ENCODE measurements at regions not wholly inside any gene's neighbourhood (a gene's known extent, or its start where the extent isn't known, plus 50 kb on each side); places are given as distances from the start of the nearest gene placed in this dataset.

DNA sequence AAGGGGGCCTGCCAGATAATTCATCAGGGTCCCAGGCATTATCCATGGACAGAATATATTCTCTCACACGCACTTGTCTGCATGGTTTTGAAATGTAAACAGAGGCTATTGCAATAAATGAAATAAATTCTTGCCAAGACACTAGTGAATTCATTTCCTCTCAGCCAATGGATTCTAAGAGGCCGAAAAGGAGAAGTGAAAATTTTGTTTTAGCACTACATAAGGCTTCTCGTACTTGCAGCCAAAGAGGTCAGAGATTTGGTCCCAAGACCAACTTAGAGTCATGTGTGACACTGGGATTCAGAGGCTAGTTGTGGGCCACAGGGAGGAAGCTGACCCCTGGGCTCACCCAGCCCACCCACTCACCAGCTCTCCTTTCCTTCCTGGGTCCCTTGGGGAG, 184.1 kb upstream of the GLI2 start:
- H3K27ac ChIP-seq: peak overlapping the region; percentile 58 to 84
- no peaks in the 10 kb centered on the region for H3K27me3 ChIP-seq
- TF ChIP-seq POLR2A (IDR thresholded peaks at IDR 0.05): no peak
- no peak for TF ChIP-seq POLR2AphosphoS5 (IDR thresholded peaks at IDR 0.05)
- TF ChIP-seq, protein P1, sequence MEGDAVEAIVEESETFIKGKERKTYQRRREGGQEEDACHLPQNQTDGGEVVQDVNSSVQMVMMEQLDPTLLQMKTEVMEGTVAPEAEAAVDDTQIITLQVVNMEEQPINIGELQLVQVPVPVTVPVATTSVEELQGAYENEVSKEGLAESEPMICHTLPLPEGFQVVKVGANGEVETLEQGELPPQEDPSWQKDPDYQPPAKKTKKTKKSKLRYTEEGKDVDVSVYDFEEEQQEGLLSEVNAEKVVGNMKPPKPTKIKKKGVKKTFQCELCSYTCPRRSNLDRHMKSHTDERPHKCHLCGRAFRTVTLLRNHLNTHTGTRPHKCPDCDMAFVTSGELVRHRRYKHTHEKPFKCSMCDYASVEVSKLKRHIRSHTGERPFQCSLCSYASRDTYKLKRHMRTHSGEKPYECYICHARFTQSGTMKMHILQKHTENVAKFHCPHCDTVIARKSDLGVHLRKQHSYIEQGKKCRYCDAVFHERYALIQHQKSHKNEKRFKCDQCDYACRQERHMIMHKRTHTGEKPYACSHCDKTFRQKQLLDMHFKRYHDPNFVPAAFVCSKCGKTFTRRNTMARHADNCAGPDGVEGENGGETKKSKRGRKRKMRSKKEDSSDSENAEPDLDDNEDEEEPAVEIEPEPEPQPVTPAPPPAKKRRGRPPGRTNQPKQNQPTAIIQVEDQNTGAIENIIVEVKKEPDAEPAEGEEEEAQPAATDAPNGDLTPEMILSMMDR (IDR thresholded peaks at IDR 0.05): no peak
- DNase-seq (ENCODE audit: low spot score in 2 of 2): no peak
- H3K9me3 ChIP-seq: no peaks in the 10 kb centered on the region
- H3K4me3 ChIP-seq: peak overlapping the region in 1 of 3 donors; percentile 44
- H3K4me1 ChIP-seq: peaks cover 4 to 7% of the 10 kb centered on the region in 2 donors
- no peaks in the 10 kb centered on the region for H3K36me3 ChIP-seq
- intact Hi-C loops (cut with DNase I; ENCODE audit: low total_unique reads): loop anchor here (5.0 kb wide), 1 partner anchor 579 kb away; no protein-coding TSS in a partner anchor

DNA sequence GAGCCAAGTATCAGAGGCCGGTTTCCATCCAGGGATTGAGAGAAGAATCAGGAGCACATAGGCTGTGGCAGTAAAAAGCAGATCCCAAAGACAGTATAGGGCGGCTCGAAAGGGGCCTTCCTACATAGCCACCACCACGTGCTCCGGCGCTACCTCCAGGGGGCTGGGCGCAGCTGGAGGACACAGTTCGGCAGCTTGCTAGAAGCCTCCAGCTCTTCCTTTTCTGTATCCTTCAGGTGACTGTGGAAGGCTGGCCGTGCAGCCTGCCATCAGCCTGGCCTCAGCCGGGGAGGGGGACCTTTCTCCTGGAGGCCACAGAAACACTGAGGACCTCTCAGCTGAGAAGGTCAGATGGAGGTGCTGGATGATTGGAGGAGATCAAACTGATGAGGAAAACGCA, 183.6 kb upstream of the GLI2 start:
- DNase-seq (ENCODE audit: low spot score in 2 of 2): no peak
- TF ChIP-seq POLR2AphosphoS5 (IDR thresholded peaks at IDR 0.05) (no peak), POLR2A (IDR thresholded peaks at IDR 0.05) (no peak)
- TF ChIP-seq, protein P1 (IDR thresholded peaks at IDR 0.05): no peak
- H3K4me1 ChIP-seq: peaks cover 4 to 7% of the 10 kb centered on the region in 2 donors
- no peaks in the 10 kb centered on the region for H3K27me3 ChIP-seq
- intact Hi-C loops (cut with DNase I; ENCODE audit: low total_unique reads): loop anchor here (5.0 kb wide), 1 partner anchor 580 kb away; no protein-coding TSS in a partner anchor
- peak overlapping the region; percentile 58 to 84 for H3K27ac ChIP-seq
- H3K36me3 ChIP-seq: no peaks in the 10 kb centered on the region
- no peaks in the 10 kb centered on the region for H3K9me3 ChIP-seq
- peak overlapping the region in 1 of 3 donors; percentile 44 for H3K4me3 ChIP-seq

DNA sequence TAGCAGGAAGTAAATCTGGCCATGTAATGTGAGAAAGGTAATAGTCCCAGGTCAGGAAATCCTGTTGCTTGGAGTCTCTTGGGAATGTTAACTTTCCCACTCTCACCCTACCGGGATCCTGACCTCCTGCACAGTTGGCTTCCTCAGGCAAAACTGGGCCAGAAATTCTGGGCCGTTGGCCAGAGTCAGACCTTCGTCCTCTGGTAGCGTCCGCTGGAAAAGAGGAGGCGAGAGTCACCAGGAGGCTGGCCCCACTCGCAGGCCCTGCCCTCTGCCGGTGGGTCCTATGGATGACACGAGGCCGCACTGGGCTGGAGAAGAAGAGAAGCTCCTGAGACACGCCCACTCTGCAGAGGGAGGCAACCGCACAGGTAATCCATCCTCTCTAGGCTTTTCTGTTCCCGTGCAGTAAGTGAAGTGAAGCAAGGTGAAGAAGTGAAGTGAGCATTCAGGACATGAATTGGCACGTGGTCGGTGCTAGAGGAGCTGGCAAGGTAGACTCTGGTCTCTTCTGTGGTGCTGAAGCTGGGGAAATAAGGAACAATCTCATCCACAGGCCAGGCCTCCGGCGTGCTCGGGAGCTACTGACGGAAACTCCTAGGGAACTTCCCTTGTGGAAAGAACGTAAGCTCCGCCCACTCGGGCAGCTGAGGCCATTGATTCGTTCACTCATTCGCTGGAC, 182.7 kb upstream of the GLI2 start:
- H3K9me3 ChIP-seq: no peaks in the 10 kb centered on the region
- no peak for TF ChIP-seq POLR2A (IDR thresholded peaks at IDR 0.05)
- peak in 2 of 3 donors; percentile 63 to 73 for TF ChIP-seq POLR2AphosphoS5 (IDR thresholded peaks at IDR 0.05)
- TF ChIP-seq, protein P1 (IDR thresholded peaks at IDR 0.05): peak; percentile 60 to 83 (median 79)
- intact Hi-C loops (cut with DNase I; ENCODE audit: low total_unique reads): loop anchor here (5.0 kb wide), 1 partner anchor 581 kb away; no protein-coding TSS in a partner anchor
- H3K36me3 ChIP-seq: no peaks in the 10 kb centered on the region
- H3K27ac ChIP-seq: peak overlapping the region; percentile 58 to 84
- no peaks in the 10 kb centered on the region for H3K27me3 ChIP-seq
- peak overlapping the region in 2 of 3 donors; percentile 17 to 44 for H3K4me3 ChIP-seq
- DNase-seq (ENCODE audit: low spot score in 2 of 2): peak; percentile 91 to 94
- H3K4me1 ChIP-seq: peaks cover 4 to 7% of the 10 kb centered on the region in 2 donors

DNA sequence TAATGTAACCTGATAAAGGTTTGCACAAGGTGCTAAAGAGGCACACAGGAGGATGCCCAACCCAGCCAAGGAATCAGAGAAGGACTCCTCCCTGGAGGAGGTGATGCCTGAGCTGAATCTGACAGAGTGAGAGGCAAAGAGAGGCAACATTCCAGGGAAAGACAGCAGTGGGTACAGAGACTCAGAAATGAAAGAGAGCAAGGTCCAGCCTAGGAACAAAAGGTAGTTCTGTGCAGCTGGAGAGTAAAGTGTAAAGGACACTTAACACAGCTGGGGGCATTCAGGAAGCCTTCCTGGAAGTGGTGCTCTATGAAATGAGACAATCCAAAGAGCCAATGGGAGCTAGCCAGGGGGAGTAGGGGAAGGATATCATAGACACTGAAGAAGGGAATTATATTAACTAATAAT, 181.0 kb upstream of the GLI2 start:
- no peak overlapping the region for H3K27ac ChIP-seq
- no peak overlapping the region for H3K4me3 ChIP-seq
- TF ChIP-seq, protein P1 (IDR thresholded peaks at IDR 0.05): no peak
- TF ChIP-seq POLR2AphosphoS5 (IDR thresholded peaks at IDR 0.05): no peak
- TF ChIP-seq POLR2A (IDR thresholded peaks at IDR 0.05): no peak
- H3K9me3 ChIP-seq: no peaks in the 10 kb centered on the region
- no peaks in the 10 kb centered on the region for H3K36me3 ChIP-seq
- no peak for DNase-seq (ENCODE audit: low spot score in 2 of 2)
- H3K27me3 ChIP-seq: no peaks in the 10 kb centered on the region
- H3K4me1 ChIP-seq: peaks cover 4 to 7% of the 10 kb centered on the region in 2 donors
- intact Hi-C loops (cut with DNase I; ENCODE audit: low total_unique reads): loop anchor here (5.0 kb wide), 1 partner anchor 582 kb away; no protein-coding TSS in a partner anchor

DNA sequence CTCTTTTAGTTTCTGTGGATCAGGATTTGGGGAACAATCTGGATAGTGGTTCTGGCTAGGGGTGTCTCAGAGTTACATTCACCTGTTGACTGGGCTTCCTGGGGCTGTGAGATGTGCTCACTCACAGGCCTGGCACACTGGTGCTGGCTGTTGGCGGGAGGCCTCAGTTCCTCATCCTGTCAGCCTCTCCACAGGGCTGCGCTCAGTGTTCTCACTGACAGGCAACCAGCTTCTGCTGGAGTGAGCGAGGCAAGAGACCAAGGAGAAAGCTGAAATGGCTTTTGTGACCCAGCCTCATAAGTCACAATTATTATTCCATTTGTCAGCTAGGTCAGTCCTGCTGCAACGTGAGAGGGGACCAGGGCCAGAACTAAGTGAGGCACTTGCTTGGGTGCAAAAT, 180.6 kb upstream of the GLI2 start:
- H3K36me3 ChIP-seq: no peaks in the 10 kb centered on the region
- TF ChIP-seq, protein P1 (IDR thresholded peaks at IDR 0.05): no peak
- TF ChIP-seq POLR2A (IDR thresholded peaks at IDR 0.05): no peak
- no peak for TF ChIP-seq POLR2AphosphoS5 (IDR thresholded peaks at IDR 0.05)
- intact Hi-C loops (cut with DNase I; ENCODE audit: low total_unique reads): no loop called here

More for the DNA sequence above, 180.6 kb upstream of the GLI2 start:
- DNase-seq (ENCODE audit: low spot score in 2 of 2): no peak
- H3K27me3 ChIP-seq: no peaks in the 10 kb centered on the region
- H3K9me3 ChIP-seq: no peaks in the 10 kb centered on the region
- peaks cover 4 to 7% of the 10 kb centered on the region in 2 donors for H3K4me1 ChIP-seq
- no peak overlapping the region for H3K27ac ChIP-seq
- no peak overlapping the region for H3K4me3 ChIP-seq
